H1 (cell line): ENCODE measurements at regions not wholly inside any gene's neighbourhood (a gene's known extent, or its start where the extent isn't known, plus 50 kb on each side); places are given as distances from the start of the nearest gene placed in this dataset.

Experiments
- BRCA1 ChIP-seq: IDR thresholded peaks from 2 replicates; pipeline ENCODE4 v1.6.1; 2012; ENCODE audit warnings: low read depth, low read length, improper control_type of control experiment
- RAD21 ChIP-seq, 2 experiments: IDR thresholded peaks in 1 of 2; conservative IDR thresholded peaks in 1 of 2; 2 replicates each; pipeline ENCODE4 v1.6.1; 2011; ENCODE audit warnings: low read depth in 2 of 2, low read length in 2 of 2, improper control_type of control experiment in 1 of 2, inconsistent platforms in 1 of 2, mild to moderate bottlenecking in 1 of 2, moderate library complexity in 1 of 2

- TF ChIP-seq RAD21 (IDR thresholded peaks at IDR 0.05 in 1 of 2, conservative IDR thresholded peaks at IDR 0.05 in 1 of 2; ENCODE audit: low read depth in 2 of 2, low read length in 2 of 2): no peak
- no peak for TF ChIP-seq BRCA1
Observed at GRCh38 chr21:18663663-18664062, 260.1 kb upstream of the TMPRSS15 start (continued).
